ENCODE measurements at regions not wholly inside any gene's neighbourhood (a gene's known extent, or its start where the extent isn't known, plus 50 kb on each side); places are given as distances from the start of the nearest gene placed in this dataset.

GRCh38 chr5:135678640-135679268 is 100.0 kb upstream of the CXCL14 start:
- TF ChIP-seq, protein P1, sequence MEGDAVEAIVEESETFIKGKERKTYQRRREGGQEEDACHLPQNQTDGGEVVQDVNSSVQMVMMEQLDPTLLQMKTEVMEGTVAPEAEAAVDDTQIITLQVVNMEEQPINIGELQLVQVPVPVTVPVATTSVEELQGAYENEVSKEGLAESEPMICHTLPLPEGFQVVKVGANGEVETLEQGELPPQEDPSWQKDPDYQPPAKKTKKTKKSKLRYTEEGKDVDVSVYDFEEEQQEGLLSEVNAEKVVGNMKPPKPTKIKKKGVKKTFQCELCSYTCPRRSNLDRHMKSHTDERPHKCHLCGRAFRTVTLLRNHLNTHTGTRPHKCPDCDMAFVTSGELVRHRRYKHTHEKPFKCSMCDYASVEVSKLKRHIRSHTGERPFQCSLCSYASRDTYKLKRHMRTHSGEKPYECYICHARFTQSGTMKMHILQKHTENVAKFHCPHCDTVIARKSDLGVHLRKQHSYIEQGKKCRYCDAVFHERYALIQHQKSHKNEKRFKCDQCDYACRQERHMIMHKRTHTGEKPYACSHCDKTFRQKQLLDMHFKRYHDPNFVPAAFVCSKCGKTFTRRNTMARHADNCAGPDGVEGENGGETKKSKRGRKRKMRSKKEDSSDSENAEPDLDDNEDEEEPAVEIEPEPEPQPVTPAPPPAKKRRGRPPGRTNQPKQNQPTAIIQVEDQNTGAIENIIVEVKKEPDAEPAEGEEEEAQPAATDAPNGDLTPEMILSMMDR (IDR thresholded peaks at IDR 0.05; ENCODE audit: low read length), result no peak
- no peak for TF ChIP-seq EZH2 (IDR thresholded peaks at IDR 0.05; ENCODE audit: borderline replicate concordance, low read length)
